ENCODE measurements at regions not wholly inside any gene's neighbourhood (a gene's known extent, or its start where the extent isn't known, plus 50 kb on each side); places are given as distances from the start of the nearest gene placed in this dataset.

- no peak for DNase-seq (ENCODE audit: low read depth)
Measured at GRCh38 chr15:94760348-94760747, 529.0 kb downstream of the MCTP2 start.

GRCh38 chr15:94761574-94761973 is 530.2 kb downstream of the MCTP2 start:
- no peak for DNase-seq (ENCODE audit: low read depth)

- DNase-seq (ENCODE audit: low read depth) = no peak
Measured at GRCh38 chr15:94769089-94769488, 537.7 kb downstream of the MCTP2 start.

- DNase-seq (ENCODE audit: low read depth) = no peak
Measured at GRCh38 chr15:94770199-94770598, 538.8 kb downstream of the MCTP2 start.

- DNase-seq (ENCODE audit: low read depth) = no peak
Measured at GRCh38 chr15:94777037-94777436, 545.7 kb downstream of the MCTP2 start.

GRCh38 chr15:94778840-94779239 is 547.5 kb downstream of the MCTP2 start:
- no peak for DNase-seq (ENCODE audit: low read depth)

- no peak for DNase-seq (ENCODE audit: low read depth)
Measured at GRCh38 chr15:94780166-94780565, 548.8 kb downstream of the MCTP2 start.

GRCh38 chr15:94785091-94785490 is 553.7 kb downstream of the MCTP2 start:
- no peak for DNase-seq (ENCODE audit: low read depth)

GRCh38 chr15:94791008-94791407 is 559.6 kb downstream of the MCTP2 start:
- no peak for DNase-seq (ENCODE audit: low read depth)

- no peak for DNase-seq (ENCODE audit: low read depth)
Measured at GRCh38 chr15:94791510-94791909, 560.1 kb downstream of the MCTP2 start.

- DNase-seq (ENCODE audit: low read depth) = no peak
Measured at GRCh38 chr15:94792196-94792595, 560.8 kb downstream of the MCTP2 start.

- DNase-seq (ENCODE audit: low read depth) = no peak
Measured at GRCh38 chr15:94793207-94793606, 561.8 kb downstream of the MCTP2 start.

- DNase-seq (ENCODE audit: low read depth) = no peak
Measured at GRCh38 chr15:94793641-94794040, 562.3 kb downstream of the MCTP2 start.

- DNase-seq (ENCODE audit: low read depth) = no peak
Measured at GRCh38 chr15:94804613-94805012, 573.3 kb downstream of the MCTP2 start.

GRCh38 chr15:94815110-94815731 is 583.9 kb downstream of the MCTP2 start:
- DNase-seq (ENCODE audit: low read depth) = no peak

- no peak for DNase-seq (ENCODE audit: low read depth)
Measured at GRCh38 chr15:94815914-94816313, 584.6 kb downstream of the MCTP2 start.

GRCh38 chr15:94829887-94830884 is 598.8 kb downstream of the MCTP2 start:
- no peak for DNase-seq (ENCODE audit: low read depth)

GRCh38 chr15:94834000-94834399 is 602.6 kb downstream of the MCTP2 start:
- DNase-seq (ENCODE audit: low read depth) = no peak

GRCh38 chr15:94834494-94834893 is 603.1 kb downstream of the MCTP2 start:
- DNase-seq (ENCODE audit: low read depth) = no peak

- DNase-seq (ENCODE audit: low read depth) = no peak
Measured at GRCh38 chr15:94838281-94838680, 606.9 kb downstream of the MCTP2 start.

GRCh38 chr15:94840794-94841783 is 609.7 kb downstream of the MCTP2 start:
- no peak for DNase-seq (ENCODE audit: low read depth)

GRCh38 chr15:94843060-94843459 is 611.7 kb downstream of the MCTP2 start:
- DNase-seq (ENCODE audit: low read depth) = no peak
